ENCODE measurements at regions not wholly inside any gene's neighbourhood (a gene's known extent, or its start where the extent isn't known, plus 50 kb on each side); places are given as distances from the start of the nearest gene placed in this dataset.

GRCh38 chr9:107219486-107220077 is 63.5 kb upstream of the RAD23B start:
- 92% methylated on average over 4 of the region's 4 CpGs; no CpG with 5 or more reads in 1 of the 2 experiments for WGBS, 2 experiments (ENCODE audit: extremely low coverage in 1 of 2, insufficient coverage in 1 of 2, insufficient read length in 1 of 2, insufficient replicate concordance in 2 of 2, low coverage in 1 of 2, low lambda C conversion rate in 2 of 2, missing lambda C conversion rate in 1 of 2)
- H3K4me1 ChIP-seq (replicated peaks in 1 of 4; ENCODE audit: control insufficient read depth in 3 of 4, insufficient read depth in 4 of 4, low read length in 3 of 4), result peaks cover 0 to 3% (median 0%) of the 10 kb centered on the region in 4 experiments; a peak in 1 of 7 replicates

More at GRCh38 chr9:107219486-107220077, 63.5 kb upstream of the RAD23B start:
- Histone ChIP-seq H2BK20ac (ENCODE audit: low read length) (no peak overlapping the region), H4K20me1 (replicated peaks in 1 of 2; ENCODE audit: control insufficient read depth in 1 of 2, insufficient read depth in 2 of 2, low read length in 2 of 2) (no peaks in the 10 kb centered on the region), H4K5ac (ENCODE audit: insufficient read length, low read depth, low read length) (no peak overlapping the region), H4K91ac (replicated peaks; ENCODE audit: insufficient read length, low read length) (no peak overlapping the region), H2BK5ac (ENCODE audit: low read depth, low read length) (no peak overlapping the region), H3K4ac (replicated peaks; ENCODE audit: insufficient read length, low read depth, low read length) (no peak overlapping the region), H2BK12ac (ENCODE audit: low read depth, low read length) (no peak overlapping the region), H3K4me3 (ENCODE audit: extremely low read depth in 1 of 4, insufficient read depth in 2 of 4, low read depth in 3 of 4, low read length in 4 of 4) (no peak overlapping the region), H3K14ac (ENCODE audit: insufficient read length) (no peak overlapping the region), H3K36me3 (ENCODE audit: control insufficient read depth in 2 of 4, insufficient read depth in 4 of 4, low read length in 3 of 4) (no peaks in the 10 kb centered on the region), H2BK120ac (replicated peaks; ENCODE audit: low read depth, low read length) (no peak overlapping the region), H4K8ac (ENCODE audit: extremely low read depth, insufficient read depth, low read length) (no peak overlapping the region), H3K23ac (ENCODE audit: insufficient read length) (no peak overlapping the region), H3K9ac (replicated peaks in 1 of 4; ENCODE audit: extremely low read depth in 1 of 4, low read depth in 3 of 4, low read length in 3 of 4) (no peak overlapping the region), H3K56ac (replicated peaks; ENCODE audit: insufficient read length, low read depth, low read length) (no peak overlapping the region), H3K23me2 (ENCODE audit: low read depth, low read length) (no peaks in the 10 kb centered on the region), H3K27me3 (replicated peaks in 1 of 4; ENCODE audit: control insufficient read depth in 3 of 4, extremely low read depth in 1 of 4, insufficient read depth in 3 of 4, low read length in 3 of 4) (no peaks in the 10 kb centered on the region), H2AK5ac (ENCODE audit: low read depth, low read length) (no peak overlapping the region), H3K79me2 (ENCODE audit: control insufficient read depth in 1 of 2, insufficient read depth in 2 of 2, low read length in 2 of 2) (no peaks in the 10 kb centered on the region), H3K27ac (ENCODE audit: low read depth, low read length) (no peak overlapping the region), H3K18ac (ENCODE audit: extremely low read depth, low read length) (no peak overlapping the region), H3K9me3 (ENCODE audit: insufficient read depth in 2 of 2, low read depth in 1 of 2, low read length in 1 of 2) (no peaks in the 10 kb centered on the region), H3K4me2 (ENCODE audit: insufficient read depth in 1 of 2, low read depth in 2 of 2, low read length in 2 of 2) (no peak overlapping the region), H2AFZ (ENCODE audit: low read length) (no peak overlapping the region), H3K79me1 (ENCODE audit: low read depth, low read length) (no peaks in the 10 kb centered on the region), H2BK15ac (ENCODE audit: low read length) (no peak overlapping the region)
- ChIA-PET CTCF (ENCODE audit: partially characterized antibody) (no interaction called here), POLR2A (ENCODE audit: partially characterized antibody) (no interaction called here)
- FAIRE-seq, result no peak
- DNase-seq (ENCODE audit: low read depth in 1 of 2, low spot score in 2 of 2), result no peak
- TF ChIP-seq MAFK (IDR thresholded peaks at IDR 0.05; ENCODE audit: low read depth, low read length), result no peak
- TF ChIP-seq JUND (IDR thresholded peaks at IDR 0.05; ENCODE audit: low read length), result no peak
- no peak for TF ChIP-seq POU5F1 (IDR thresholded peaks at IDR 0.05; ENCODE audit: low read depth, low read length)
- TF ChIP-seq SP2 (IDR thresholded peaks at IDR 0.05; ENCODE audit: low read length), result no peak
- no peak for TF ChIP-seq ATF2 (IDR thresholded peaks at IDR 0.05; ENCODE audit: low read length)
- TF ChIP-seq BRCA1 (IDR thresholded peaks at IDR 0.05; ENCODE audit: low read depth, low read length), result no peak
- TF ChIP-seq POLR2AphosphoS5 (IDR thresholded peaks at IDR 0.05; ENCODE audit: low read depth, low read length), result no peak
- no peak for TF ChIP-seq GTF2F1 (IDR thresholded peaks at IDR 0.05; ENCODE audit: borderline replicate concordance, low read depth, low read length)
